GM23338 (cell line): ENCODE measurements at regions not wholly inside any gene's neighbourhood (a gene's known extent, or its start where the extent isn't known, plus 50 kb on each side); places are given as distances from the start of the nearest gene placed in this dataset.

Experiments used
- ATAC-seq: fragments of 200-7000 bp; cut with Tn5 transposase; 3 replicates; pipeline ENCODE4 v1.9.1; 2020
- DNase-seq: peaks from one replicate; pipeline ENCODE4 v3.0.0-alpha.2; 2015; ENCODE audit warnings: low spot score
- H2AFZ ChIP-seq: fragments of 200-600 bp; sonication (generic); 2 replicates; pipeline ENCODE4 v1.8.0; 2016; ENCODE audit warnings: antibody characterized with exemption, mild to moderate bottlenecking, moderate library complexity
- H3F3A ChIP-seq: fragments of 200-600 bp; sonication (generic); replicated peaks from 2 replicates; pipeline ENCODE4 v1.8.0; 2017; ENCODE audit warnings: antibody characterized with exemption, mixed run types, low read depth
- H3K27ac ChIP-seq: fragments of 200-600 bp; sonication (generic); 2 replicates; pipeline ENCODE4 v1.6.1; 2016; ENCODE audit warnings: low read depth
- H3K27me3 ChIP-seq: fragments of 200-600 bp; sonication (generic); 2 replicates; pipeline ENCODE4 v1.8.0; 2016; ENCODE audit warnings: mild to moderate bottlenecking, mixed run types, moderate library complexity; ENCODE audit not compliant: insufficient read depth
- H3K36me3 ChIP-seq: fragments of 200-600 bp; sonication (generic); 2 replicates; pipeline ENCODE4 v1.8.0; 2016; ENCODE audit warnings: mild to moderate bottlenecking; ENCODE audit not compliant: insufficient read depth
- H3K4me1 ChIP-seq: fragments of 200-600 bp; sonication (generic); 2 replicates; pipeline ENCODE4 v1.8.0; 2016; ENCODE audit warnings: mild to moderate bottlenecking, moderate library complexity; ENCODE audit not compliant: insufficient read depth
- H3K4me2 ChIP-seq: fragments of 200-600 bp; sonication (generic); 2 replicates; pipeline ENCODE4 v1.7.1; 2017; ENCODE audit warnings: mixed run types
- H3K4me3 ChIP-seq: fragments of 200-600 bp; sonication (generic); 2 replicates; pipeline ENCODE4 v1.6.1; 2016; ENCODE audit warnings: mixed run types
- H3K79me2 ChIP-seq: fragments of 200-600 bp; sonication (generic); replicated peaks from 2 replicates; pipeline ENCODE4 v1.8.0; 2017; ENCODE audit warnings: mild to moderate bottlenecking; ENCODE audit not compliant: insufficient read depth
- H3K9me2 ChIP-seq: fragments of 200-600 bp; sonication (generic); 2 replicates; pipeline ENCODE4 v1.8.0; 2017; ENCODE audit not compliant: insufficient read depth
- H4K20me1 ChIP-seq: fragments of 200-600 bp; sonication (generic); replicated peaks from 2 replicates; pipeline ENCODE4 v1.8.0; 2017; ENCODE audit warnings: mild to moderate bottlenecking; ENCODE audit not compliant: insufficient read depth
- H3K27ac Mint-ChIP-seq: 2 replicates; pipeline ENCODE4 v1.8.0; 2020; ENCODE audit warnings: inconsistent platforms, mild to moderate bottlenecking, moderate library complexity, mixed read lengths
- H3K27me3 Mint-ChIP-seq: 3 replicates; pipeline ENCODE4 v1.8.0; 2022; ENCODE audit warnings: low read depth, mild to moderate bottlenecking, moderate library complexity, mixed read lengths, inconsistent platforms; ENCODE audit not compliant: insufficient read depth, poor library complexity
- H3K36me3 Mint-ChIP-seq: 3 replicates; pipeline ENCODE4 v1.8.0; 2021; ENCODE audit warnings: low read depth, mild to moderate bottlenecking, inconsistent platforms, moderate library complexity, mixed read lengths
- H3K4me1 Mint-ChIP-seq: 3 replicates; pipeline ENCODE4 v1.8.0; 2020; ENCODE audit warnings: mild to moderate bottlenecking, inconsistent platforms, mixed read lengths
- H3K4me3 Mint-ChIP-seq: 3 replicates; pipeline ENCODE4 v1.8.0; 2021; ENCODE audit warnings: moderate library complexity, mild to moderate bottlenecking, inconsistent platforms, mixed read lengths
- H3K9me3 Mint-ChIP-seq: 3 replicates; pipeline ENCODE4 v1.8.0; 2020; ENCODE audit warnings: moderate library complexity, mild to moderate bottlenecking, inconsistent platforms, mixed read lengths
- CREB1 ChIP-seq: fragments of 250-450 bp; sonication (Bioruptor Pico); IDR thresholded peaks from 2 replicates; pipeline ENCODE4 v1.5.0; 2020; ENCODE audit warnings: low read depth, mild to moderate bottlenecking, moderate library complexity
- ETS1 ChIP-seq: IDR thresholded peaks from 2 replicates; pipeline ENCODE4 v1.6.1; 2016; ENCODE audit warnings: antibody characterized with exemption
- EZH2 ChIP-seq: fragments of 200-600 bp; sonication (generic); IDR thresholded peaks from one replicate; pipeline ENCODE4 v1.8.0; 2017; ENCODE audit warnings: antibody characterized with exemption, mild to moderate bottlenecking, low read depth; ENCODE audit not compliant: unreplicated experiment
- EZH2phosphoT487 ChIP-seq: fragments of 200-600 bp; sonication (generic); IDR thresholded peaks from one replicate; pipeline ENCODE4 v1.8.1; 2018; ENCODE audit warnings: antibody characterized with exemption; ENCODE audit not compliant: unreplicated experiment
- JUNB ChIP-seq: IDR thresholded peaks from one replicate; pipeline ENCODE4 v1.6.1; 2016; ENCODE audit warnings: antibody characterized with exemption; ENCODE audit not compliant: unreplicated experiment
- NANOG ChIP-seq: IDR thresholded peaks from 2 replicates; pipeline ENCODE4 v1.6.1; 2016; ENCODE audit warnings: antibody characterized with exemption, borderline replicate concordance
- POLR2AphosphoS5 ChIP-seq: IDR thresholded peaks from 2 replicates; pipeline ENCODE4 v1.6.1; 2016; ENCODE audit warnings: antibody characterized with exemption, low read depth
- STAT1 ChIP-seq: IDR thresholded peaks from one replicate; pipeline ENCODE4 v1.6.1; 2016; ENCODE audit warnings: antibody characterized with exemption; ENCODE audit not compliant: unreplicated experiment
- ZNF114 ChIP-seq: fragments of 250-450 bp; sonication (Bioruptor Pico); IDR thresholded peaks from 2 replicates; pipeline ENCODE4 v1.5.0; 2020; ENCODE audit warnings: mild to moderate bottlenecking, moderate library complexity
- ZNF331 ChIP-seq: fragments of 250-450 bp; sonication (Bioruptor Pico); IDR thresholded peaks from 2 replicates; pipeline ENCODE4 v1.5.0; 2020; ENCODE audit warnings: low read depth, mild to moderate bottlenecking, moderate library complexity
- TF ChIP-seq, protein P1 (sequence below): fragments of 250-450 bp; sonication (Bioruptor Pico); IDR thresholded peaks from 2 replicates; pipeline ENCODE4 v1.5.0; 2020; ENCODE audit warnings: mild to moderate bottlenecking, moderate library complexity
- TF ChIP-seq, protein P2 (sequence below), 2 experiments: fragments of 200-600 bp in 1 of 2; sonication (generic) in 1 of 2; conservative IDR thresholded peaks; 2 replicates each; pipeline versions ENCODE4 v1.5.1 to v1.6.1; 2016 to 2017; ENCODE audit warnings: antibody characterized with exemption in 2 of 2, low read depth in 2 of 2, mild to moderate bottlenecking in 2 of 2, moderate library complexity in 1 of 2
- TF ChIP-seq, protein P3 (sequence below): IDR thresholded peaks from one replicate; pipeline ENCODE4 v1.6.1; 2018; ENCODE audit warnings: antibody characterized with exemption; ENCODE audit not compliant: unreplicated experiment

DNA sequence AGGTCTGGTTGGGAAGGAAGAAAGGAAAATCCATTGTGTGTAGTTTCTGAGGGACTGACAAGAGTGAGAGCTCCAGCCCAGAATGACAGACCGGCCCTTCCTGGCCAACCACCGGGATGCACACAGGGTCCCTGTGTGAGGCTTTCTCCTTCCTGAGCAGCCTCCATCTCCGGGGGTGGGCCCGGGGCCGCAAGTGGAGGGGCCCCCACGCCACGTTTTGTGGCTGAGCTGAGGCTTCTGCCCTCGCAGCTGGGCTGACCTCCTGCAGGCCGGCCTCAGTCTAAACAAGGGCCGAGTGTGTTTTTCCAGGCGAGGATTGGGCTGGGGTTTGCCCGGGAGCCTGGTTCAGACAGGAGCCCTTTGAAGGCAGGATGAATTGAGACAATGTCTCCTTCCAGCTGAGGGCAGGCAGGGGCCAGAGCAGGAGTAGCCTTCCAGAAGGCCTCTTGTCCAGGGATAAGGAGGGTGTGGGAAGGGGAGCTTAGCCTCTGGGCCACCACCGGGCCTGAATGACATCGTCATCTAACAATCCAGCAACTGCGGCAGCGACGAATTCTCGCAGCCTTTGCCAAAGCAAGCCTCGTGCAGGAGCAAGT is 96.5 kb upstream of the NCOR2 start:
- no peak for DNase-seq
- Mint-ChIP-seq H3K27ac (no peak overlapping the region), H3K36me3 (no peaks in the 10 kb centered on the region), H3K9me3 (peaks cover 3% of the 10 kb centered on the region; the same call in 1 of the 3 replicates), H3K27me3 (peaks cover 11% of the 10 kb centered on the region), H3K4me3 (no peak overlapping the region), H3K4me1 (no peaks in the 10 kb centered on the region)
- no peak for ATAC-seq
- Histone ChIP-seq H2AFZ (no peak overlapping the region), H3K36me3 (no peaks in the 10 kb centered on the region), H3K27ac (no peak overlapping the region), H3K4me3 (no peak overlapping the region), H3K27me3 (no peaks in the 10 kb centered on the region), H3K79me2 (no peaks in the 10 kb centered on the region), H3K4me2 (no peak overlapping the region), H4K20me1 (no peaks in the 10 kb centered on the region), H3F3A (no peaks in the 10 kb centered on the region), H3K9me2 (no peaks in the 10 kb centered on the region), H3K4me1 (no peaks in the 10 kb centered on the region)
- TF ChIP-seq JUNB (no peak), STAT1 (no peak), CREB1 (no peak), ZNF331 (CRISPR knock-in tag) (no peak), POLR2AphosphoS5 (no peak), ZNF114 (CRISPR knock-in tag) (no peak), NANOG (no peak), ETS1 (no peak), EZH2 (no peak), EZH2phosphoT487 (no peak)
- TF ChIP-seq, protein P1, sequence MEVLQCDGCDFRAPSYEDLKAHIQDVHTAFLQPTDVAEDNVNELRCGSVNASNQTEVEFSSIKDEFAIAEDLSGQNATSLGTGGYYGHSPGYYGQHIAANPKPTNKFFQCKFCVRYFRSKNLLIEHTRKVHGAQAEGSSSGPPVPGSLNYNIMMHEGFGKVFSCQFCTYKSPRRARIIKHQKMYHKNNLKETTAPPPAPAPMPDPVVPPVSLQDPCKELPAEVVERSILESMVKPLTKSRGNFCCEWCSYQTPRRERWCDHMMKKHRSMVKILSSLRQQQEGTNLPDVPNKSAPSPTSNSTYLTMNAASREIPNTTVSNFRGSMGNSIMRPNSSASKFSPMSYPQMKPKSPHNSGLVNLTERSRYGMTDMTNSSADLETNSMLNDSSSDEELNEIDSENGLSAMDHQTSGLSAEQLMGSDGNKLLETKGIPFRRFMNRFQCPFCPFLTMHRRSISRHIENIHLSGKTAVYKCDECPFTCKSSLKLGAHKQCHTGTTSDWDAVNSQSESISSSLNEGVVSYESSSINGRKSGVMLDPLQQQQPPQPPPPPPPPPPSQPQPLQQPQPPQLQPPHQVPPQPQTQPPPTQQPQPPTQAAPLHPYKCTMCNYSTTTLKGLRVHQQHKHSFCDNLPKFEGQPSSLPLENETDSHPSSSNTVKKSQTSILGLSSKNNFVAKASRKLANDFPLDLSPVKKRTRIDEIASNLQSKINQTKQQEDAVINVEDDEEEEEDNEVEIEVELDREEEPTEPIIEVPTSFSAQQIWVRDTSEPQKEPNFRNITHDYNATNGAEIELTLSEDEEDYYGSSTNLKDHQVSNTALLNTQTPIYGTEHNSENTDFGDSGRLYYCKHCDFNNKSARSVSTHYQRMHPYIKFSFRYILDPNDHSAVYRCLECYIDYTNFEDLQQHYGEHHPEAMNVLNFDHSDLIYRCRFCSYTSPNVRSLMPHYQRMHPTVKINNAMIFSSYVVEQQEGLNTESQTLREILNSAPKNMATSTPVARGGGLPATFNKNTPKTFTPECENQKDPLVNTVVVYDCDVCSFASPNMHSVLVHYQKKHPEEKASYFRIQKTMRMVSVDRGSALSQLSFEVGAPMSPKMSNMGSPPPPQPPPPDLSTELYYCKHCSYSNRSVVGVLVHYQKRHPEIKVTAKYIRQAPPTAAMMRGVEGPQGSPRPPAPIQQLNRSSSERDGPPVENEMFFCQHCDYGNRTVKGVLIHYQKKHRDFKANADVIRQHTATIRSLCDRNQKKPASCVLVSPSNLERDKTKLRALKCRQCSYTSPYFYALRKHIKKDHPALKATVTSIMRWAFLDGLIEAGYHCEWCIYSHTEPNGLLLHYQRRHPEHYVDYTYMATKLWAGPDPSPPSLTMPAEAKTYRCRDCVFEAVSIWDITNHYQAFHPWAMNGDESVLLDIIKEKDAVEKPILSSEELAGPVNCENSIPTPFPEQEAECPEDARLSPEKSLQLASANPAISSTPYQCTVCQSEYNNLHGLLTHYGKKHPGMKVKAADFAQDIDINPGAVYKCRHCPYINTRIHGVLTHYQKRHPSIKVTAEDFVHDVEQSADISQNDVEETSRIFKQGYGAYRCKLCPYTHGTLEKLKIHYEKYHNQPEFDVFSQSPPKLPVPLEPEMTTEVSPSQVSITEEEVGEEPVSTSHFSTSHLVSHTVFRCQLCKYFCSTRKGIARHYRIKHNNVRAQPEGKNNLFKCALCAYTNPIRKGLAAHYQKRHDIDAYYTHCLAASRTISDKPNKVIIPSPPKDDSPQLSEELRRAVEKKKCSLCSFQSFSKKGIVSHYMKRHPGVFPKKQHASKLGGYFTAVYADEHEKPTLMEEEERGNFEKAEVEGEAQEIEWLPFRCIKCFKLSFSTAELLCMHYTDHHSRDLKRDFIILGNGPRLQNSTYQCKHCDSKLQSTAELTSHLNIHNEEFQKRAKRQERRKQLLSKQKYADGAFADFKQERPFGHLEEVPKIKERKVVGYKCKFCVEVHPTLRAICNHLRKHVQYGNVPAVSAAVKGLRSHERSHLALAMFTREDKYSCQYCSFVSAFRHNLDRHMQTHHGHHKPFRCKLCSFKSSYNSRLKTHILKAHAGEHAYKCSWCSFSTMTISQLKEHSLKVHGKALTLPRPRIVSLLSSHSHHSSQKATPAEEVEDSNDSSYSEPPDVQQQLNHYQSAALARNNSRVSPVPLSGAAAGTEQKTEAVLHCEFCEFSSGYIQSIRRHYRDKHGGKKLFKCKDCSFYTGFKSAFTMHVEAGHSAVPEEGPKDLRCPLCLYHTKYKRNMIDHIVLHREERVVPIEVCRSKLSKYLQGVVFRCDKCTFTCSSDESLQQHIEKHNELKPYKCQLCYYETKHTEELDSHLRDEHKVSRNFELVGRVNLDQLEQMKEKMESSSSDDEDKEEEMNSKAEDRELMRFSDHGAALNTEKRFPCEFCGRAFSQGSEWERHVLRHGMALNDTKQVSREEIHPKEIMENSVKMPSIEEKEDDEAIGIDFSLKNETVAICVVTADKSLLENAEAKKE = no peak
- TF ChIP-seq, protein P2, sequence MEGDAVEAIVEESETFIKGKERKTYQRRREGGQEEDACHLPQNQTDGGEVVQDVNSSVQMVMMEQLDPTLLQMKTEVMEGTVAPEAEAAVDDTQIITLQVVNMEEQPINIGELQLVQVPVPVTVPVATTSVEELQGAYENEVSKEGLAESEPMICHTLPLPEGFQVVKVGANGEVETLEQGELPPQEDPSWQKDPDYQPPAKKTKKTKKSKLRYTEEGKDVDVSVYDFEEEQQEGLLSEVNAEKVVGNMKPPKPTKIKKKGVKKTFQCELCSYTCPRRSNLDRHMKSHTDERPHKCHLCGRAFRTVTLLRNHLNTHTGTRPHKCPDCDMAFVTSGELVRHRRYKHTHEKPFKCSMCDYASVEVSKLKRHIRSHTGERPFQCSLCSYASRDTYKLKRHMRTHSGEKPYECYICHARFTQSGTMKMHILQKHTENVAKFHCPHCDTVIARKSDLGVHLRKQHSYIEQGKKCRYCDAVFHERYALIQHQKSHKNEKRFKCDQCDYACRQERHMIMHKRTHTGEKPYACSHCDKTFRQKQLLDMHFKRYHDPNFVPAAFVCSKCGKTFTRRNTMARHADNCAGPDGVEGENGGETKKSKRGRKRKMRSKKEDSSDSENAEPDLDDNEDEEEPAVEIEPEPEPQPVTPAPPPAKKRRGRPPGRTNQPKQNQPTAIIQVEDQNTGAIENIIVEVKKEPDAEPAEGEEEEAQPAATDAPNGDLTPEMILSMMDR (conservative IDR thresholded peaks at IDR 0.05; ENCODE audit: low read depth in 2 of 2) = no peak
- TF ChIP-seq, protein P3, sequence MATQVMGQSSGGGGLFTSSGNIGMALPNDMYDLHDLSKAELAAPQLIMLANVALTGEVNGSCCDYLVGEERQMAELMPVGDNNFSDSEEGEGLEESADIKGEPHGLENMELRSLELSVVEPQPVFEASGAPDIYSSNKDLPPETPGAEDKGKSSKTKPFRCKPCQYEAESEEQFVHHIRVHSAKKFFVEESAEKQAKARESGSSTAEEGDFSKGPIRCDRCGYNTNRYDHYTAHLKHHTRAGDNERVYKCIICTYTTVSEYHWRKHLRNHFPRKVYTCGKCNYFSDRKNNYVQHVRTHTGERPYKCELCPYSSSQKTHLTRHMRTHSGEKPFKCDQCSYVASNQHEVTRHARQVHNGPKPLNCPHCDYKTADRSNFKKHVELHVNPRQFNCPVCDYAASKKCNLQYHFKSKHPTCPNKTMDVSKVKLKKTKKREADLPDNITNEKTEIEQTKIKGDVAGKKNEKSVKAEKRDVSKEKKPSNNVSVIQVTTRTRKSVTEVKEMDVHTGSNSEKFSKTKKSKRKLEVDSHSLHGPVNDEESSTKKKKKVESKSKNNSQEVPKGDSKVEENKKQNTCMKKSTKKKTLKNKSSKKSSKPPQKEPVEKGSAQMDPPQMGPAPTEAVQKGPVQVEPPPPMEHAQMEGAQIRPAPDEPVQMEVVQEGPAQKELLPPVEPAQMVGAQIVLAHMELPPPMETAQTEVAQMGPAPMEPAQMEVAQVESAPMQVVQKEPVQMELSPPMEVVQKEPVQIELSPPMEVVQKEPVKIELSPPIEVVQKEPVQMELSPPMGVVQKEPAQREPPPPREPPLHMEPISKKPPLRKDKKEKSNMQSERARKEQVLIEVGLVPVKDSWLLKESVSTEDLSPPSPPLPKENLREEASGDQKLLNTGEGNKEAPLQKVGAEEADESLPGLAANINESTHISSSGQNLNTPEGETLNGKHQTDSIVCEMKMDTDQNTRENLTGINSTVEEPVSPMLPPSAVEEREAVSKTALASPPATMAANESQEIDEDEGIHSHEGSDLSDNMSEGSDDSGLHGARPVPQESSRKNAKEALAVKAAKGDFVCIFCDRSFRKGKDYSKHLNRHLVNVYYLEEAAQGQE = no peak
